ENCODE measurements at regions not wholly inside any gene's neighbourhood (a gene's known extent, or its start where the extent isn't known, plus 50 kb on each side); places are given as distances from the start of the nearest gene placed in this dataset.
"Not testable (repeated sequence)": the region's sequence is repeated elsewhere in the genome, so short reads cannot be mapped to it uniquely, and the experiment has no call there.

DNA sequence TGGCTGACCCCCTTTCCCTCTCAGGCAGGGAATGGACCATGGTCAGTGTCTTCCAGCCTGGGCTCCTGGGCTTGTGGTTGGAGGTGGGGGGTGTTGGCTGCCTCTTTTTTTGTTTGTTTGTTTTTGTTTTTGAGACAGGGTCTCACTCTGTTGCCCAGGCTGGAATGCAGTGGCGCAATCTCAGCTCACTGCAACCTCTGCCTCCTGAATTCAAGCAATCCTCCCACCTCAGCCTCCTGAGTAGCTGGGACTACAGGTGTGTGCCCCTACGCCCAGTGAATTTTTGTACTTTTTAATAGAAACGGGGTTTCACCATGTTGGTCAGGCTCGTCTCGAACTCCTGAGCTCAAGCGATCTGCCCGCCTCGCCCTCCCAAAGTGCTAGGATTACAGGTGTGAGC is 465.8 kb downstream of the STK39 start:
- not testable (repeated sequence) for TF ChIP-seq EZH2phosphoT487 (IDR thresholded peaks at IDR 0.05; ENCODE audit: insufficient read depth, low read depth); EZH2 (IDR thresholded peaks at IDR 0.05; ENCODE audit: insufficient read depth, poor library complexity, severe bottlenecking)

All from GM23248 (cell line).